RPMI8226 (cell line): ENCODE measurements at regions not wholly inside any gene's neighbourhood (a gene's known extent, or its start where the extent isn't known, plus 50 kb on each side); places are given as distances from the start of the nearest gene placed in this dataset.
"Not testable (repeated sequence)": the region's sequence is repeated elsewhere in the genome, so short reads cannot be mapped to it uniquely, and the experiment has no call there.

Source experiments
- DNase-seq: peaks from one replicate; pipeline ENCODE4 v3.0.0-alpha.2; 2015

DNA sequence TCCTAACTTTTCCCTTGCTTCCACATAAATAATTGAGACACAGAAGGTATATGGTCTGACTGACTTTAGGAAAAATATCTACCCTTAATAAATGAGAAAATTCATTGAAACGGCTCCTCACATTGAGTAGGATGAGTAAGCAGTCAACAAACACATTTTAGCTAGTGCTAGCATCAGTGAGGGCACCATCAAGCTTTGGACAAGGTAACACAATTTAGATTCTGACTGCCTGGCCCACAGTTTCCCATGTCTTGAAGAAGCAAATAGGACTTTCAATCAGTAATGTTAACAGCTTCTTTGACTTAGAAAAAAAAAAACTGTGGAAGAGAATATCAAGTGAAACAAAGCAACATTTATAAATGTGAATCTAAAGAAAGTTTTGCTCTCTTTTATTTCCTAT lies 70.1 kb upstream of the MBNL1 start:
- DNase-seq: peak; percentile 71

DNA sequence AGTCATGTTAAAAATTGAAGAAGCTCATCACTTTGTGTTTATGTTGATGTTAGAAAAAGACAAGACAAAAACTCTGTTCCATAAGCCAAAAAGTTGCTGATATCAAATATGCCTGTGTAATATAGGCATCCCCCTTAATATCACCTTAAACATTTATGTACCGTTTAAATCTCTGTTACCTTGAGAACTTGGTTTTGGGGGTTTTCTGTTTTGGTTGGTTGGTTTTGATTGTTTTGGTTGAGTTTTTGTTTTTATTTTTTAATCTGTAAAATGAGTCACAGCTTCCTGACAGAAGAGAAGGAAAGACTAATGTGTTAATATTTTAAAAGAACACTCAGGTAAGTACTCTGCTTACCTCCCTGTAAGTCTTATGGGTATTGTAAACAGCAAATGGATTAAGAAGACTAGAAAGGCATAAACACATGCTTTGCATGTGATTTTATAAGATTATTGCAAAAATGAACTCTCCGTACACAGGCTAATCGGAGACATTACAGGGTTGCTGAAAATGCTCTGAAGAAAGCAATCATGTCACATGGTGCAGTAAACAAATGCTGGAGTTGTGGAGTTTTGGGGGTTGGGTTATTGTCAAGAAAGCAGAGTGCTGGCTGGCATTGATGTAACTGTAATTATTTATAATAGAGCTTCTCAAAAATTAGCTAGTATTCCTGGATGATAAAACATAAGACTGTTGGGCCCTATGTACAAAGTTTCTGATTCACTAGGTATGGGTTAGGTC lies 69.5 kb upstream of the MBNL1 start:
- peak; percentile 76 for DNase-seq

DNA sequence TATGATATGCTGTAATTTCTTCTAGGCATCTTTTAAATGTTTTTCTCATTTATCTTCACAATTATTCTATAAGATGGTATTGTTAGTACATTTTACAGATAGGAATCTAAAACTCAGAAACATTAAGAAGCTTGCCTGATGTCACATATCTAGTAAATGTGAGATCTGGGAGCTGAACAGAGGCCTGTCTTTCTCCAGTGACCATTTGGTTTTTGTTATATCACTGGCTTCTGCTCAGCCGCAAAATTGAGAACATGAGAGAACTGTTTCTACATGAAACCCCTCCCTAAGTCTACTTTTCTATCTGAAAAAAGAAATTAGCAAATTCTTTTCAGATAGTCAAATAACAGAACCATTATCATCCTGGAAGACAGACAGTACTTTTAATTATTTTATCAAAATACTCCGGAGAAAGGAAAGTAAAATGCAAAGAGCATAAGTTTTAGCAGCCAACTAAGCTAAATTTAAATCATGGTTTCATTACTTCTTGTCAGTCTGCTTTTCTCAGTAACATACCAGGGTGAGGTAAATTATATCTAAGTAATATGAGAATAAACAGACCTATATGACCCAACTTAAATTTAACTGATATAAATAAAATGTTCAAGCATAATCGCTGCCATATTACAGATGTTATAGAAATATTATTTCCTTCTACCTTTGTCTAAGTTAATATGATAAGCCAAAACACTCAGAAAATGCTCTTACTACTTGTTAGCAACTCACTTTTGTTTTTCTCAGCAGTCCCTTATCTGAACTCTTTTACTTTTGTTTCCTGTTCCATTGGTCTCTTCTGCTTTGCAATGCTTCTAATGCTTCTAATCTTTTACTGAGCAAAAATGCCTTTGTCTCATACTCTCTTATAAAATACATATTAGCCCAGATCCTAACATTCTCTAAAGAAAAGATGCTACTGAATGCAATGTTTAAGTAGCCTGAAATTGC lies 68.0 kb upstream of the MBNL1 start:
- peak; percentile 70 for DNase-seq

DNA sequence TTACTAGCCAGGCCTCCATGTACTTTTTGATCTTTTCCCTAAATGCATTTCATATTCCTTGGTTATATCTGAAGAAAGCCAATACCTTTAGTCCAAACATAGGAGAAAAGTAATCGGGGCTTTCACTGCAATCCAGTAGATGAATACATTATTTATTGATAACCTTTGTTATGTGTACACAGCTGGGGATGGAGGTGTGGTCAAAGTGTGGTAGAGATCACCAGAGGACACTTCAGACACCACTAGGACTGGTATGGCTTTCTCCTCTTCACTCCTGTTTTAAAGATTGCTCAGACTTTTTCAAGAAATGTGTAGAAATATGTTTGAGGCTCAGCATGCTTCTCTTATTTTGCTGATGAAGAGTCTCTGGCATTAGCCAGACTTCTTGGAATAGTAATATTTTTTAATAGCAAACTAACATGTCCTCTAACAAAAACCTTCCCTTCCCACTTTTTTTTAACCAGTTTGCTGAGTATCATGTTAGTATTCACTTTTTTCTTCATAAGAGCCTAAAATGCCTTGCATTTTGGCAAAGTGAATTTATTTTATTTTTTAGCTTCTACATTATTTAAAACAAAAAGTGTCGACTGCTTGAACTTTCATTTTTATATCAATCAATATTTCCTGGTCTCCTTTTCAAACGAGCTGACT lies 65.6 kb upstream of the MBNL1 start:
- DNase-seq: peak; percentile 76

DNA sequence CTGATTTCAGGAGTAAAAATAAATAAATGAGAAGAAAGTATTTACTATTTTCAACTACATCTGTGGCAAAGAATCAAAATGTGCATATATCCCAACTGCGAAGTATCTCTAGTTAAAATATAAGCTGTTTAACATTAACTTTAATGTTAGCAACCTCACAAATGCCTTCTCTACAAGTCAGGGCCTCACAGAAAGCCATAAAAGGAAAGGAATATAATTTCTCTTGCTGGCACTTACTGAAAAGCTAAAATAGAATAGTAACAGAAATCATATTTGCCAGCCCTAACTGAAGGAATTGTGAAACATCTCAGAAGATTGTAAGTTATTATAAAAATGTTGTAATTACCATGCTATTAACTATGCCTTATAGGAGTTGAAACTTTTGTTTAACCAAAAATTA lies 65.1 kb upstream of the MBNL1 start:
- DNase-seq: no peak

DNA sequence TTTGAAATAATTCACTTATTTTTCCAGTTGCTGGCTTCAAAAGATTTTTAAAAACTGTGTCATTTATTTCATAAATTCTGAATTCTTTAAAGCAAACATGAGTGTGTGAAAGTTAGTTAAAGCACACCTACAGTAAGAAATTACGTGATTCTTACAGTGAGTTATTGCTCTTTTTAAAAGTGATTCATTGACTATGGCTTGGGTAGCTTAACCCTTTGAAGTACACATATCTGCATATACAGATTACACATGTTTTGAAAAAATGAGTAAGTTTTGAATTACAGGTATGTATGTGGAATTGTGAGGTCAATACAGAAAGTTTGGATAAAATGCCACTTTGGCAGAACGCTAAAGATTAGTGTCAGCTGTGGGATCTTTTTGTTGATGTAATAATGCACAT lies 64.5 kb upstream of the MBNL1 start:
- DNase-seq: peak; percentile 37

DNA sequence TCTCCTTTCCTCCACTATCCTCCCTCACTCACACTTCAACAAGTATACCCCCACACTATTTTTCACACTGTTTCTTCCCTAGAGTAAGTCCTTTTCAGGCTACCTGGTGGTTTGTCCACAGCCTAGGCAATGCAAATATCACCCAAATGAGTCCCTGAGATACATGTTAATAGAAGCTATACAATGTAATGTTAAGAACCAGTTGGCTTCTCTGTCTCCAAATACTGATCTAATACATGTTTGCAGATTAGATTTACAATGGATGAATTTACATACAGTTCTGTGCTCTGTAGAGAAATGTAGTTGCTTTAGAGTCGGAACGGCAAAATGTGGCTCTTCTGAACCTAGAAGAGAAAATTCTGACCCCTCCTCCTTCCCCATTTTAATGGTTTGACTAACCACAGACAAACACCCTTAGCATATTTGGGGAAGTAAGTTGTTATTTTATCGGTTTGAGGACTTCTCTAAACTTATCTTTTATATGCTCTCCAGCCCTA lies 63.6 kb upstream of the MBNL1 start:
- peak; percentile 83 for DNase-seq

DNA sequence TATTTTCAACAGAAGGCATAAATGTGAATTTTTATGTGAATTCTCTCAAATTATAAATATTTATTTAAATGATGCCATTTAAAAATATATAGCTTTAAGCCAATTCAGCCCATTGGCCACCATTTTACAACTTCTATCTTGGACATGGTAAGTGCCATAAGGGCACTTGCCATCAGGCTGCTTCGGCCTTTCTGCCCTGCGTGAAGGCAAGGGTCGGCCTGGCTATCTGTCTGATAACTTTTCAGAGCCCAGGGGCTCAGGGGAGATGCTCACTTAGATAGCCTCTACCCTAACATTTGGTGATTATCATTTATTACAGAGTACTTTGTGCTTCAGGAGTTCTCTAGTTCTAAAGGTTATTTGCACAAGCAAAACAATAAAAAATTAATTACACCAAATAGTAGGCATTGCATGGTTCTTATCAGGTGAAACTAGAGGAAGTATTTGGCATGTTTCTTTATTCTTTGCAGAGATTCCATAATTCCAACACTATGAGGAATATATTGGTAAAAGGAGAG lies 62.4 kb upstream of the MBNL1 start:
- DNase-seq: no peak

DNA sequence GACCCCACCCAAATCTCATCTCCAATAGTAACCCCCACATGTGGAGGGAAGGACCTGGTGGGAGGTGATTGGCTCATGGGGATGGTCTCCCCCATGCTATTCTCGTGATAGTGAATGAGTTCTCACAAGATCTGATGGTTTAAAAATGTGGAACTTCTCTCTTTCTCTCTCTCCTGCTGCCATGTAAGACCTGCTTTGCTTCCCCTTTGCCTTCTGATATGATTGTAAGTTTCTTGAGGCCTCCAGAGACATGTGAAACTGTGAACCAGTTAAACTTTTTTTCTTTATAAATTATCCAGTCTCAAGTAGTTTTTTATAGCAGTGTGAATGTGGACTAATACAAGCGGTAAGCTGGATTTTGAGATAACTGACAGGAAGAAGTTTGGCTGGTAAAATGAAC lies 60.3 kb upstream of the MBNL1 start:
- DNase-seq: no peak

DNA sequence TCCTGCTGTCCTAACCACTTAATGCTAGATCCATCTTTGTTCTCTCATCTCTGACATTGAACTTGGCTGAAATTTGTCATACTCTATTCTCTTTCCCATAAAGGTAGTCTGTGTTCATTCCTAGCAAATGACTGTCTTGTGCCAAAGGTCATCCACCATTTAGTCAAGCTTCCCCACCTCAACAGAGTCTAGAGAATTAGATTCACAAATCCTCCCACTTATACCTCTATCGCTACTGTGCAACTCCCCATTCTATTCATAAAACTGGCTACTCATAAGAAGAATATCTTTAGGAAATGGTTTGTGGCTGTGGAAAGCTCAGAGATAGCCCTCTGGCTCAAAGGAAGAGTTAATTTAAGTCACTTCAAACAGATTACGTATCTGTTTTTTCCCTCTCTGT lies 59.7 kb upstream of the MBNL1 start:
- no peak for DNase-seq

DNA sequence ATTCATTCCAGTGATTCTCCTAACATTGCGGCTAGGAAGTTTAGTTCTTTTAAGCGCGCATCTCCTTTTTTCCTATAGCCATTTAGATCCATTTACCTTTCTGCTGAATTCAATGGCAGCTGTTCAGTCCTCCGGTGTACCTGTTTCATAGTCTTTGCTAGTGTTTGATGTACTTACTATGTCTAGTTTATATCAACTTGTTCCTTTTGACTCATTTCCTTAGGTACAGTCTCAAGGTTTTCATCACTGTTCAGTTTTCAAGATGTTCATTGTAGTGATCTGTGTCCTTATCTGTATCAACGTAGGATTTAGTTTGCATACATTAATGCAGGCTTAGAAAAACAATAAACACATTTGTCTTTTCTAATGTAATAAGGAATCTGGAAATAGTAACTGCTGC lies 59.0 kb upstream of the MBNL1 start:
- DNase-seq: no peak

DNA sequence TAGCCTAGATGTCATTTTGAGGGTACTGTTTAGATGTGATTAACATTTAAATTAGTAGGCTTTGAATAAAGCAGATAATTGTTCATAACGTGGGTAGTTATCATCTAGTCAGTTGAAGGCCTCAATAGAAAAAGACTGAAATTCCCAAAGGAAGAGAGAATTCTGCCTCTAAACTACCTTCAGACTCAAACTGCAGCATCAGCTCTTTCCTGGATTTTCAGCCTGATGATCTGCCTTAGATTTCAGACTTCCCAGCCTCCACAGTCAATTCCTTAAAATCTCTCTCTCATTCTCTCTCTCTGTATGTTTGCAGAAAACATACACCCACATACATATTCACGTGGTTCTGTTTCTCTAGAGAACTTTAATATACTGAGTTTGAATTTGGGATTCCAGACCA lies 58.0 kb upstream of the MBNL1 start:
- DNase-seq: no peak

DNA sequence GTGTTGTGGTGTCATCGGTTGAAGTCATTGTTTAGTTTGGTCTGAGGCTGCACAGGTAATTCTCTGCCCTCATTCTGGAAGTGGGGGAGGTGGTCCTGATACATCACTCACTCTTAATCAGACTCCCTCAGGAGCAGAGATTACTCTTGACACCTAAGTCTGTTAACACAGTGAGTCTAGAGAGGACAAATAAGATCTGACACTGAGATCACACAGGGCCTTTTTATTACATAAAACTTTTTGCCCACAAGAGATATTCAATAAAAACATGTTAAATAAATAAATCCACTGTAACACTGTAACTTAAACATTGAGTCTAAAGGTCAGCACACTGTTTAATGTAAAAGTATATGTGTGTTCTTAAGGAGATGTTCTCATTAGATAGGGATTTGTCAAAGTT lies 57.1 kb upstream of the MBNL1 start:
- no peak for DNase-seq

DNA sequence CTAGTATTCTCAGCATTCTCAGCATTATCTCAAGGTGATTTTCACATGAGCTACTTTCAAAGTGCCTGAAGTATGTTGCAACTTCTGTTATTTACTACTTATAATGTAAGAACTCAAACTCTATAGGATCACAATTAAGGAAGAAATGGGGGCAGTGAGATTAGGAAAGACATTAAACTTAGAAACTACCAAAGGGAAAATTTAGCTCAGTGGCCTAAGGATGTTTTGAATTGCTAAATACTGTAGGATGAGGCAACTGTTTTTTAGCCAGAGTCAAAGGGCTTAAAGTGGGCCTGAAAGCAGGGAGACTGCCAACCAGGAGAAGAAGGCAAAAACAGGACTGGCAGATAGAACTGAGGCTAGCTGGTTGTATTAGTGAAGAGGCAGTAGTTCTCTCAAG lies 55.5 kb upstream of the MBNL1 start:
- DNase-seq: no peak

DNA sequence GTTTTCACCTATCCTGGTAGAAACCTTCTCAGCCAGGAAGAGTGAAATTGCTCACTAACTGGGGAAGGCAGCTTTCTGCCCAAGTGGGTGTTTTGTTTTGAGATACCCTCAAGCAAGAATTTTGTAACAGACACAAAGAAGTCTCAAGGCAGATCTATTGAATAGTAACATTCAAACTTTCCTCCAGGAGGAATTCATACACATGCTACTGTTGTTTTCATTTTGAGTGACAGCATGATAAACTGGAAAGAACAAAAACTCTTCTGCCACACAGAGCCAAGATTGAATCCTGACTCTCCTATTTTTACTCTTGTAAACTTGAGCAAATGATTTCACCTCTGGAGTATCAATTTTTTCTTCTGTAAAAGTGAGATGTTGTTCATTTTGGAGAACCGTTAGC lies 54.8 kb upstream of the MBNL1 start:
- no peak for DNase-seq

DNA sequence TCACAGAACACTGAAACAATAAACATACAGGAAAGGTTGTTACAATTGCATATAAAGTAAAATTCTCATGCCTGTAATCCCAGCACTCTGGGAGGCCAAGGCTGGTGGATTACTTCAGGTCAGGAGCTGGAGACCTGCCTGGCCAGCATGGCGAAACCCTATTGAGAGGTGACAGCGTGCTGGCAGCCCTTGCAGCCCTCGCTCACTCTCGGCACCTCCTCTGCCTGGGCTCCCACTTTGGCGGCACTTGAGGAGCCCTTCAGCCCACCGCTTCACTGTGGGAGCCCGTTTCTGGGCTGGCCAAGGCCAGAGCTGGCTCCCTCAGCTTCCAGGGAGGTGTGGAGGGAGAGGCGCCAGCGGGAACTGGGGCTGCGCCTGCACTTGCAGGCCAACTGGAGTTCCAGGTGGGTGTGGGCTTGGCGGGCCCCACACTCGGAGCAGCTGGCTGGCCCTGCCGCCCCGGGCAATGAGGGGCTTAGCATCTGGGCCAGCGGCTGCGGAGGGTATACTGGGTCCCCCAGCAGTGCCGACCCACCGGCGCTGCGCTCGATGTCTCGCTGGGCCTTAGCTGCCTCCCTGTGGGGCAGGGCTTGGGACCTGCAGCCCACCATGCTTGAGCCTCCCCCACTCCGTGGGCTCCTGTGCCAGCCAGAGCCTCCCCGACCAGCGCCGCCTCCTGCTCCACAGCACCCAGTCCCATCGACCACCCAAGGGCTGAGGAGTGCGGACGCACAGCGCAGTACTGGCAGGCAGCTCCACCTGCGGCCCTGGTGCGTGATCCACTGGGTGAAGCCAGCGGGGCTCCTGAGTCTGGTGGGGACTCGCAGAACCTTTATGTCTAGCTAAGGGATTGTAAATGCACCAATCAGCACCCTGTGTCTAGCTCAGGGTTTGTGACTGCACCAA lies 51.5 kb upstream of the MBNL1 start:
- DNase-seq: not testable (repeated sequence)

DNA sequence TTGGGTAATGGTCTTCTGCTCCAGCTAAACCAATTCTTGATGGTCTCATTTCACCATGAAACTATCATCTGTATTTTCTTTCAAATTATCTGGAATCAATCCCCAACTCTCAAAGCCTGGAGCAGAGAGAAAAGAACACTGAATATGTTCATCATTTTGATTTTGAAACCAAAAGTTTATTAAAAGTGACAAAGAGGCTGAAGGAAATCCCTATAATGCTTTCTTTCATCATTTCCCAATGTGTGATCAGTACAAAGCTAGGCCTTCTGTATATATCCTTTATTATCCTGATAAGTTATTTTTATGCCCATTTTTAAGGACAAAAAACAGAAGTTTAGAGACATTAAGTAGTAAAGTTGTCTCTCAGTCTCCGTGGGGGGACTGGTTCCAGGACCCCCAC lies 50.1 kb upstream of the MBNL1 start:
- no peak for DNase-seq
